ENCODE measurements at regions not wholly inside any gene's neighbourhood (a gene's known extent, or its start where the extent isn't known, plus 50 kb on each side); places are given as distances from the start of the nearest gene placed in this dataset.

DNA sequence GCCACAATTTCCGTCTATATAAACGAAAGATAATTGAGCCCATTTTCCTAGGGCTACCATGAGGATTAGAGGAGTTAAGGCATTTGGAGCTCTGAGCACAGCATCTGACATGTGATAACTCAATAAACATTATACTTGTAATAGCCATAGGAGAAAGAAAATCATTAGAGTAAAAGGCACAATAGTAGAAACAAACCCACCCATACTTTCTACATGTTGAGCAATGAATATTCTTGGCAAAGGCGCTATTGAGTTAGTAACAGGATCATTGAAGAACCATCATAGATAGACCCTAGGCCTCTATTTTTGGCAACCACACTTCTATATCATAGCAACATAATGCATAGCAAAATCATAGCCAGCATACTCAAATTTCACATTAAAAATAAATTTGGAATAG, 664.1 kb downstream of the NOVA1 start:
- H3K36me3 ChIP-seq (ENCODE audit: control insufficient read depth, insufficient read depth, low read length) = no peaks in the 10 kb centered on the region
- no peak overlapping the region for H3K56ac ChIP-seq (ENCODE audit: extremely low read depth, insufficient read depth, low read length)
- peaks cover 1% of the 10 kb centered on the region; the same call in 1 of the 2 replicates for H3K9me3 ChIP-seq (ENCODE audit: control insufficient read depth, insufficient read depth, low read length)
- no peak overlapping the region for H2BK20ac ChIP-seq (ENCODE audit: low read depth, low read length)
- no TSS peak for BruUV-seq (replicated peaks)
- no peak overlapping the region for H3K23ac ChIP-seq (ENCODE audit: low read depth, low read length)
- H4K20me1 ChIP-seq (ENCODE audit: insufficient read depth, low read length) = no peaks in the 10 kb centered on the region
- TF ChIP-seq RAD21 (IDR thresholded peaks at IDR 0.05; ENCODE audit: low read length) = no peak
- no peak for TF ChIP-seq MAFK (IDR thresholded peaks at IDR 0.05; ENCODE audit: low read depth, low read length)
- TF ChIP-seq RFX5 (IDR thresholded peaks at IDR 0.05; ENCODE audit: low read depth, low read length) = no peak
- TF ChIP-seq, protein P1, sequence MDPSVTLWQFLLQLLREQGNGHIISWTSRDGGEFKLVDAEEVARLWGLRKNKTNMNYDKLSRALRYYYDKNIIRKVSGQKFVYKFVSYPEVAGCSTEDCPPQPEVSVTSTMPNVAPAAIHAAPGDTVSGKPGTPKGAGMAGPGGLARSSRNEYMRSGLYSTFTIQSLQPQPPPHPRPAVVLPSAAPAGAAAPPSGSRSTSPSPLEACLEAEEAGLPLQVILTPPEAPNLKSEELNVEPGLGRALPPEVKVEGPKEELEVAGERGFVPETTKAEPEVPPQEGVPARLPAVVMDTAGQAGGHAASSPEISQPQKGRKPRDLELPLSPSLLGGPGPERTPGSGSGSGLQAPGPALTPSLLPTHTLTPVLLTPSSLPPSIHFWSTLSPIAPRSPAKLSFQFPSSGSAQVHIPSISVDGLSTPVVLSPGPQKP (IDR thresholded peaks at IDR 0.05; ENCODE audit: borderline replicate concordance, low read depth, low read length) = no peak
- TF ChIP-seq, protein P2, sequence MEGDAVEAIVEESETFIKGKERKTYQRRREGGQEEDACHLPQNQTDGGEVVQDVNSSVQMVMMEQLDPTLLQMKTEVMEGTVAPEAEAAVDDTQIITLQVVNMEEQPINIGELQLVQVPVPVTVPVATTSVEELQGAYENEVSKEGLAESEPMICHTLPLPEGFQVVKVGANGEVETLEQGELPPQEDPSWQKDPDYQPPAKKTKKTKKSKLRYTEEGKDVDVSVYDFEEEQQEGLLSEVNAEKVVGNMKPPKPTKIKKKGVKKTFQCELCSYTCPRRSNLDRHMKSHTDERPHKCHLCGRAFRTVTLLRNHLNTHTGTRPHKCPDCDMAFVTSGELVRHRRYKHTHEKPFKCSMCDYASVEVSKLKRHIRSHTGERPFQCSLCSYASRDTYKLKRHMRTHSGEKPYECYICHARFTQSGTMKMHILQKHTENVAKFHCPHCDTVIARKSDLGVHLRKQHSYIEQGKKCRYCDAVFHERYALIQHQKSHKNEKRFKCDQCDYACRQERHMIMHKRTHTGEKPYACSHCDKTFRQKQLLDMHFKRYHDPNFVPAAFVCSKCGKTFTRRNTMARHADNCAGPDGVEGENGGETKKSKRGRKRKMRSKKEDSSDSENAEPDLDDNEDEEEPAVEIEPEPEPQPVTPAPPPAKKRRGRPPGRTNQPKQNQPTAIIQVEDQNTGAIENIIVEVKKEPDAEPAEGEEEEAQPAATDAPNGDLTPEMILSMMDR (conservative IDR thresholded peaks at IDR 0.05; ENCODE audit: low read depth, low read length) = no peak
- no peak for TF ChIP-seq RCOR1 (IDR thresholded peaks at IDR 0.05; ENCODE audit: insufficient replicate concordance, low read length)
- no peak for TF ChIP-seq MAZ (IDR thresholded peaks at IDR 0.05; ENCODE audit: borderline replicate concordance, low read depth, low read length)
- H4K91ac ChIP-seq (ENCODE audit: insufficient read depth, low read depth, low read length) = no peak overlapping the region
- DNase-seq (no peak), ATAC-seq (ENCODE audit: low read depth) (no peak)
- H3K27me3 ChIP-seq (ENCODE audit: control insufficient read depth, insufficient read depth, low read length) = no peaks in the 10 kb centered on the region
- H4K5ac ChIP-seq (ENCODE audit: low read depth, low read length) = no peak overlapping the region
- H2BK5ac ChIP-seq (ENCODE audit: low read depth, low read length, poor library complexity, severe bottlenecking) = no peak overlapping the region
- no peak overlapping the region for H3K4me3 ChIP-seq (ENCODE audit: insufficient read depth, low read depth, low read length)
- H2BK120ac ChIP-seq (ENCODE audit: low read depth, low read length) = no peak overlapping the region
- no peak overlapping the region for H2AK9ac ChIP-seq (replicated peaks; ENCODE audit: low read depth, low read length, poor library complexity)
- H3K14ac ChIP-seq (replicated peaks; ENCODE audit: low read depth, low read length) = no peak overlapping the region
- no peak overlapping the region for H2BK15ac ChIP-seq (ENCODE audit: low read depth, low read length)
- H3K79me1 ChIP-seq (ENCODE audit: low read depth in 1 of 2, low read length in 2 of 2) = no peaks in the 10 kb centered on the region
- H2AFZ ChIP-seq (replicated peaks; ENCODE audit: low read length, poor library complexity) = no peak overlapping the region
- intact Hi-C loops (cut with micrococcal nuclease) = no loop called here
- no peaks in the 10 kb centered on the region for H3K9me1 ChIP-seq (ENCODE audit: insufficient read depth, low read length)
- no peaks in the 10 kb centered on the region for H3K4me1 ChIP-seq (ENCODE audit: control insufficient read depth, insufficient read depth, low read length)
- ChIA-PET POLR2A (ENCODE audit: unreplicated experiment) (no interaction called here), CTCF (no interaction called here)
- no peak overlapping the region for H3K18ac ChIP-seq (ENCODE audit: low read depth, low read length)
- no peak overlapping the region for H3K27ac ChIP-seq (ENCODE audit: insufficient read depth, low read length)
- no CpG with 5 or more reads among the region's 3 CpGs for WGBS, 2 experiments (ENCODE audit: extremely low coverage in 2 of 2, insufficient read length in 1 of 2)
- no peak overlapping the region for H4K8ac ChIP-seq (ENCODE audit: low read depth in 2 of 2, low read length in 2 of 2)
- no peak overlapping the region for H3K4me2 ChIP-seq (ENCODE audit: low read depth, low read length)
- dilution Hi-C loops (cut with HindIII; ENCODE audit: low sequenced_read_pairs, unreplicated experiment) = no loop called here
- in situ Hi-C loops (cut with MboI; ENCODE audit: low sequenced_read_pairs) = no loop called here
- no peak overlapping the region for H3K4ac ChIP-seq (ENCODE audit: low read depth, low read length)
- no peak overlapping the region for H2AK5ac ChIP-seq (ENCODE audit: low read depth, low read length)
- no peak overlapping the region for H3K9ac ChIP-seq (ENCODE audit: low read depth, low read length)
